ENCODE measurements at regions not wholly inside any gene's neighbourhood (a gene's known extent, or its start where the extent isn't known, plus 50 kb on each side); places are given as distances from the start of the nearest gene placed in this dataset.
"Not testable (repeated sequence)": the region's sequence is repeated elsewhere in the genome, so short reads cannot be mapped to it uniquely, and the experiment has no call there.

GRCh38 chr6:126672649-126673048, 332.7 kb downstream of the CENPW start:
- H3K4me2 ChIP-seq (ENCODE audit: low read length), result no peak overlapping the region
- no peak overlapping the region for H2AFZ ChIP-seq (ENCODE audit: low read depth, low read length, poor library complexity, severe bottlenecking)
- TF ChIP-seq POLR2A (IDR thresholded peaks at IDR 0.05; ENCODE audit: borderline replicate concordance, extremely low read depth, insufficient read depth, insufficient read length) (no peak), ELF1 (IDR thresholded peaks at IDR 0.05; ENCODE audit: borderline replicate concordance, low read depth) (no peak), ZBTB33 (IDR thresholded peaks at IDR 0.05; ENCODE audit: extremely low read depth, insufficient replicate concordance, low read length) (no peak), SP1 (IDR thresholded peaks at IDR 0.05; ENCODE audit: low read depth) (no peak), JUND (IDR thresholded peaks at IDR 0.05) (no peak), FOSL1 (IDR thresholded peaks at IDR 0.05; ENCODE audit: low read depth) (no peak), CBX3 (IDR thresholded peaks at IDR 0.05; ENCODE audit: low read depth) (no peak), POLR2AphosphoS5 (IDR thresholded peaks at IDR 0.05; ENCODE audit: low read depth, low read length) (no peak), MAX (IDR thresholded peaks at IDR 0.05) (no peak), CTCF (IDR thresholded peaks at IDR 0.05 in 2 of 3, conservative IDR thresholded peaks at IDR 0.05 in 1 of 3; ENCODE audit: borderline replicate concordance in 1 of 3, insufficient read depth in 1 of 3, low read depth in 2 of 3, low read length in 2 of 3) (no peak), EGR1 (IDR thresholded peaks at IDR 0.05; ENCODE audit: low read depth) (no peak), ATF3 (IDR thresholded peaks at IDR 0.05) (no peak), REST (IDR thresholded peaks at IDR 0.05; ENCODE audit: low read depth) (no peak), CEBPB (IDR thresholded peaks at IDR 0.05; ENCODE audit: low read depth) (no peak)
- H3K27ac ChIP-seq (ENCODE audit: low read depth, low read length), result no peak overlapping the region
- CTCF ChIA-PET, result no interaction called here
- no peaks in the 10 kb centered on the region for H3K4me1 ChIP-seq (ENCODE audit: control insufficient read depth in 1 of 2, insufficient read depth in 2 of 2, low read length in 2 of 2)
- H3K9me3 ChIP-seq (ENCODE audit: control insufficient read depth in 1 of 2, insufficient read depth in 1 of 2, low read depth in 1 of 2, low read length in 2 of 2), result no peaks in the 10 kb centered on the region
- H3K36me3 ChIP-seq (ENCODE audit: control insufficient read depth in 1 of 2, insufficient read depth in 2 of 2, low read length in 2 of 2), result no peaks in the 10 kb centered on the region
- intact Hi-C loops (cut with micrococcal nuclease), result no loop called here
- no TSS peak for BruUV-seq (replicated peaks)
- H4K20me1 ChIP-seq (ENCODE audit: insufficient read depth), result no peaks in the 10 kb centered on the region
- DNase-seq (ENCODE audit: low read depth, low spot score) (no peak), ATAC-seq (no peak)
- RAD21 ChIA-PET (ENCODE audit: low non-redundant PET in 1 of 2, low total read pairs in 2 of 2, uncharacterized antibody in 2 of 2, unreplicated experiment in 2 of 2), result no interaction called here
- H3K79me2 ChIP-seq (ENCODE audit: insufficient read depth, low read length), result no peaks in the 10 kb centered on the region
- POLR2A ChIA-PET, result no interaction called here
- no peaks in the 10 kb centered on the region for H3K9me2 ChIP-seq (ENCODE audit: insufficient read depth)
- H3K27me3 ChIP-seq (ENCODE audit: insufficient read depth, low read length), result no peaks in the 10 kb centered on the region
- H3K9ac ChIP-seq (ENCODE audit: low read length), result no peak overlapping the region
- H3K4me3 ChIP-seq (replicated peaks in 1 of 2; ENCODE audit: low read depth in 1 of 2, low read length in 2 of 2), result no peak overlapping the region

- H2AFZ ChIP-seq (ENCODE audit: low read depth, low read length, poor library complexity, severe bottlenecking); H3K4me1 ChIP-seq (ENCODE audit: control insufficient read depth in 1 of 2, insufficient read depth in 2 of 2, low read length in 2 of 2); ATAC-seq; H3K4me2 ChIP-seq (ENCODE audit: low read length); H3K9ac ChIP-seq (ENCODE audit: low read length); RAD21 ChIA-PET (ENCODE audit: low non-redundant PET in 1 of 2, low total read pairs in 2 of 2, uncharacterized antibody in 2 of 2, unreplicated experiment in 2 of 2); H3K27me3 ChIP-seq (ENCODE audit: insufficient read depth, low read length); H3K79me2 ChIP-seq (ENCODE audit: insufficient read depth, low read length); H3K9me2 ChIP-seq (ENCODE audit: insufficient read depth); H3K27ac ChIP-seq (ENCODE audit: low read depth, low read length); intact Hi-C loops (cut with micrococcal nuclease); H4K20me1 ChIP-seq (ENCODE audit: insufficient read depth); H3K4me3 ChIP-seq (replicated peaks in 1 of 2; ENCODE audit: low read depth in 1 of 2, low read length in 2 of 2); CTCF ChIA-PET; H3K9me3 ChIP-seq (ENCODE audit: control insufficient read depth in 1 of 2, insufficient read depth in 1 of 2, low read depth in 1 of 2, low read length in 2 of 2); H3K36me3 ChIP-seq (ENCODE audit: control insufficient read depth in 1 of 2, insufficient read depth in 2 of 2, low read length in 2 of 2); POLR2A ChIA-PET; DNase-seq (ENCODE audit: low read depth, low spot score); BruUV-seq (replicated peaks): not testable (repeated sequence)
These were observed 333.8 kb downstream of the CENPW start for GRCh38 chr6:126673749-126674148.
